ENCODE measurements at regions not wholly inside any gene's neighbourhood (a gene's known extent, or its start where the extent isn't known, plus 50 kb on each side); places are given as distances from the start of the nearest gene placed in this dataset.

DNA sequence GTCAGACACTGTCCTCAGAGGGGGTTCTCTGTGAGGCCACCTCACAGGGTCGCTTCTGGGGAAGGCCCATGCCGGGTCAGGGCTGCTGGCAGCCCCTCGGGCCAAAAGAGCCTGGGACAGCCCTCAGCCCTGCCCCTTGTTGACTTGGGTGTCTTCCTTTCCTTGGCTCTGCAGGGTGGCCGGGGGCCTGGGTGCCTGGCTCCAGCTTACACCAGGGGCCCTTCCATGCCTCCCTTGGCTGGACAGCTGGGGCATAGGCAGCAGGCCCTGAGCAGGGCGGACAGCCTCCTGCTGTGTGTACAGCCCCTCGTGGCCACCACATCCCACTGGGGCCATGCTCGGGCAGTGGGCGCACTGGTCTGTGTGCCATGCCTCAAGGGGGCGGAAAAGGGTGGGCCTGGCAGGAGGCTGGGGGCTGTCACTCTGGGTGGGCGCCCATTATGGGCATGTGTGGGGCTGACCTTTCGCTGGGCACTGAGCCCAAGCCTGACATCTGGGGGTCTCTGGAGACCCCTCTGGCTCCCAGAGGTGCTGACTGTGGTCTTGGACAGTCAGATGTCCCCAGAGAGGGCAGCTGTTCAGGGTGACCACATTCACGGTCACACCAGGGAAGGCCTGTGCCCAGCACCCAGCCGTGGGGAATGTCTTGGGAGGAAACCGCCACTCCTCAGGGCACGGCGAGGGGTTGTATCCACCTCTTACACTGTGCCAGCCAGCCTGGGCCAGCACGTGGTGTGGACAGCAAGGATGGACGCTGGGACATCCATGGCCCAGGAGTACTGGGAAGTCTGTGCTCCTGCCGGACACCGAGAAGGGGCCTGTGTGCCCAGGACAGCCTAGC, 313.3 kb downstream of the TMEM121 start:
- Histone ChIP-seq H3K9me3 (ENCODE audit: low read length) (no peaks in the 10 kb centered on the region), H3K4me2 (ENCODE audit: low read depth, low read length) (no peak overlapping the region), H3K36me3 (replicated peaks in 1 of 2; ENCODE audit: control insufficient read depth in 1 of 2, insufficient read depth in 2 of 2, low read length in 2 of 2) (no peaks in the 10 kb centered on the region), H3K27ac (ENCODE audit: extremely low read length, insufficient read depth, low read length) (no peak overlapping the region), H3K27me3 (ENCODE audit: control insufficient read depth in 1 of 2, insufficient read depth in 2 of 2, low read length in 2 of 2) (peaks cover 8 to 58% of the 10 kb centered on the region in 2 experiments; a peak in 4 of 5 replicates), H2AFZ (ENCODE audit: low read length) (no peak overlapping the region), H3K4me1 (ENCODE audit: insufficient read depth, low read length) (no peaks in the 10 kb centered on the region), H3K79me2 (ENCODE audit: insufficient read depth, low read length) (no peaks in the 10 kb centered on the region), H3K9ac (ENCODE audit: insufficient read depth, low read depth, low read length) (no peak overlapping the region), H3K4me3 (replicated peaks in 1 of 3; ENCODE audit: insufficient read depth in 1 of 3, low read depth in 2 of 3, low read length in 3 of 3) (no peak overlapping the region), H4K20me1 (ENCODE audit: insufficient read depth, low read length) (no peaks in the 10 kb centered on the region)
- intact Hi-C loops (cut with micrococcal nuclease; ENCODE audit: unreplicated experiment) (no loop called here), in situ Hi-C loops (cut with HindIII; ENCODE audit: extremely low pct_ligation_motif_present, low pct_unique_long_range_greater_than_20kb) (no loop called here)
- 62% methylated on average over 2 of the region's 20 CpGs for WGBS (ENCODE audit: low lambda C conversion rate)
- FAIRE-seq (no peak), DNase-seq (ENCODE audit: low spot score) (no peak), ATAC-seq (no peak)
- CTCF ChIA-PET (ENCODE audit: low intra/inter-chr PET ratio, low total read pairs), result no interaction called here
- POLR2A ChIA-PET, result no interaction called here
- BruUV-seq (replicated peaks), result no TSS peak
- no peak for TF ChIP-seq RBM39 (IDR thresholded peaks at IDR 0.05; ENCODE audit: low read depth, low read length, poor library complexity, severe bottlenecking)
- no peak for TF ChIP-seq MAZ (IDR thresholded peaks at IDR 0.05; ENCODE audit: borderline replicate concordance, low read depth, low read length)
- TF ChIP-seq MAZ (CRISPR knock-in tag; IDR thresholded peaks at IDR 0.05; ENCODE audit: low read depth), result no peak
- TF ChIP-seq, protein P1, sequence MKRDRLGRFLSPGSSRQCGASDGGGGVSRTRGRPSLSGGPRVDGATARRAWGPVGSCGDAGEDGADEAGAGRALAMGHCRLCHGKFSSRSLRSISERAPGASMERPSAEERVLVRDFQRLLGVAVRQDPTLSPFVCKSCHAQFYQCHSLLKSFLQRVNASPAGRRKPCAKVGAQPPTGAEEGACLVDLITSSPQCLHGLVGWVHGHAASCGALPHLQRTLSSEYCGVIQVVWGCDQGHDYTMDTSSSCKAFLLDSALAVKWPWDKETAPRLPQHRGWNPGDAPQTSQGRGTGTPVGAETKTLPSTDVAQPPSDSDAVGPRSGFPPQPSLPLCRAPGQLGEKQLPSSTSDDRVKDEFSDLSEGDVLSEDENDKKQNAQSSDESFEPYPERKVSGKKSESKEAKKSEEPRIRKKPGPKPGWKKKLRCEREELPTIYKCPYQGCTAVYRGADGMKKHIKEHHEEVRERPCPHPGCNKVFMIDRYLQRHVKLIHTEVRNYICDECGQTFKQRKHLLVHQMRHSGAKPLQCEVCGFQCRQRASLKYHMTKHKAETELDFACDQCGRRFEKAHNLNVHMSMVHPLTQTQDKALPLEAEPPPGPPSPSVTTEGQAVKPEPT (CRISPR knock-in tag; IDR thresholded peaks at IDR 0.05; ENCODE audit: low read depth), result no peak
- TF ChIP-seq, protein P2, sequence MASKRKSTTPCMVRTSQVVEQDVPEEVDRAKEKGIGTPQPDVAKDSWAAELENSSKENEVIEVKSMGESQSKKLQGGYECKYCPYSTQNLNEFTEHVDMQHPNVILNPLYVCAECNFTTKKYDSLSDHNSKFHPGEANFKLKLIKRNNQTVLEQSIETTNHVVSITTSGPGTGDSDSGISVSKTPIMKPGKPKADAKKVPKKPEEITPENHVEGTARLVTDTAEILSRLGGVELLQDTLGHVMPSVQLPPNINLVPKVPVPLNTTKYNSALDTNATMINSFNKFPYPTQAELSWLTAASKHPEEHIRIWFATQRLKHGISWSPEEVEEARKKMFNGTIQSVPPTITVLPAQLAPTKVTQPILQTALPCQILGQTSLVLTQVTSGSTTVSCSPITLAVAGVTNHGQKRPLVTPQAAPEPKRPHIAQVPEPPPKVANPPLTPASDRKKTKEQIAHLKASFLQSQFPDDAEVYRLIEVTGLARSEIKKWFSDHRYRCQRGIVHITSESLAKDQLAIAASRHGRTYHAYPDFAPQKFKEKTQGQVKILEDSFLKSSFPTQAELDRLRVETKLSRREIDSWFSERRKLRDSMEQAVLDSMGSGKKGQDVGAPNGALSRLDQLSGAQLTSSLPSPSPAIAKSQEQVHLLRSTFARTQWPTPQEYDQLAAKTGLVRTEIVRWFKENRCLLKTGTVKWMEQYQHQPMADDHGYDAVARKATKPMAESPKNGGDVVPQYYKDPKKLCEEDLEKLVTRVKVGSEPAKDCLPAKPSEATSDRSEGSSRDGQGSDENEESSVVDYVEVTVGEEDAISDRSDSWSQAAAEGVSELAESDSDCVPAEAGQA (IDR thresholded peaks at IDR 0.05; ENCODE audit: low read depth), result no peak
- TF ChIP-seq, protein P2 (CRISPR knock-in tag; IDR thresholded peaks at IDR 0.05; ENCODE audit: borderline replicate concordance), result no peak
- TF ChIP-seq, protein P3, sequence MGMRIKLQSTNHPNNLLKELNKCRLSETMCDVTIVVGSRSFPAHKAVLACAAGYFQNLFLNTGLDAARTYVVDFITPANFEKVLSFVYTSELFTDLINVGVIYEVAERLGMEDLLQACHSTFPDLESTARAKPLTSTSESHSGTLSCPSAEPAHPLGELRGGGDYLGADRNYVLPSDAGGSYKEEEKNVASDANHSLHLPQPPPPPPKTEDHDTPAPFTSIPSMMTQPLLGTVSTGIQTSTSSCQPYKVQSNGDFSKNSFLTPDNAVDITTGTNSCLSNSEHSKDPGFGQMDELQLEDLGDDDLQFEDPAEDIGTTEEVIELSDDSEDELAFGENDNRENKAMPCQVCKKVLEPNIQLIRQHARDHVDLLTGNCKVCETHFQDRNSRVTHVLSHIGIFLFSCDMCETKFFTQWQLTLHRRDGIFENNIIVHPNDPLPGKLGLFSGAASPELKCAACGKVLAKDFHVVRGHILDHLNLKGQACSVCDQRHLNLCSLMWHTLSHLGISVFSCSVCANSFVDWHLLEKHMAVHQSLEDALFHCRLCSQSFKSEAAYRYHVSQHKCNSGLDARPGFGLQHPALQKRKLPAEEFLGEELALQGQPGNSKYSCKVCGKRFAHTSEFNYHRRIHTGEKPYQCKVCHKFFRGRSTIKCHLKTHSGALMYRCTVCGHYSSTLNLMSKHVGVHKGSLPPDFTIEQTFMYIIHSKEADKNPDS (CRISPR knock-in tag; IDR thresholded peaks at IDR 0.05), result no peak
- no peak for TF ChIP-seq ZSCAN30 (CRISPR knock-in tag; IDR thresholded peaks at IDR 0.05)
- TF ChIP-seq NPAS2 (CRISPR knock-in tag; IDR thresholded peaks at IDR 0.05; ENCODE audit: borderline replicate concordance), result no peak
- no peak for TF ChIP-seq ZNF335 (CRISPR knock-in tag; IDR thresholded peaks at IDR 0.05)
- no peak for TF ChIP-seq TCF7 (IDR thresholded peaks at IDR 0.05; ENCODE audit: low read depth)
- no peak for TF ChIP-seq CCDC6 (CRISPR knock-in tag; IDR thresholded peaks at IDR 0.05)
- no peak for TF ChIP-seq ATM (IDR thresholded peaks at IDR 0.05; ENCODE audit: borderline replicate concordance)

Measured in HepG2 (cell line).